ENCODE measurements at regions not wholly inside any gene's neighbourhood (a gene's known extent, or its start where the extent isn't known, plus 50 kb on each side); places are given as distances from the start of the nearest gene placed in this dataset.
"Not testable (repeated sequence)": the region's sequence is repeated elsewhere in the genome, so short reads cannot be mapped to it uniquely, and the experiment has no call there.

- DNase-seq (ENCODE audit: low read depth): no peak
- TF ChIP-seq CTCF (IDR thresholded peaks at IDR 0.05; ENCODE audit: control insufficient read depth, insufficient read depth, low read depth, low read length, missing control alignments): no peak
- H3K4me3 ChIP-seq (ENCODE audit: control insufficient read depth, low read depth, low read length): no peak overlapping the region
Observed at GRCh38 chrX:95427389-95427788, 1257.3 kb upstream of the DIAPH2 start.

- no peak for TF ChIP-seq CTCF (IDR thresholded peaks at IDR 0.05; ENCODE audit: control insufficient read depth, insufficient read depth, low read depth, low read length, missing control alignments)
- DNase-seq (ENCODE audit: low read depth): no peak
- H3K4me3 ChIP-seq (ENCODE audit: control insufficient read depth, low read depth, low read length): no peak overlapping the region
Observed at GRCh38 chrX:95435198-95435597, 1249.4 kb upstream of the DIAPH2 start.

- no peak for DNase-seq (ENCODE audit: low read depth)
- no peak for TF ChIP-seq CTCF (IDR thresholded peaks at IDR 0.05; ENCODE audit: control insufficient read depth, insufficient read depth, low read depth, low read length, missing control alignments)
- no peak overlapping the region for H3K4me3 ChIP-seq (ENCODE audit: control insufficient read depth, low read depth, low read length)
Observed at GRCh38 chrX:95441836-95442235, 1242.8 kb upstream of the DIAPH2 start.

- H3K4me3 ChIP-seq (ENCODE audit: control insufficient read depth, low read depth, low read length): no peak overlapping the region
- DNase-seq (ENCODE audit: low read depth): no peak
- no peak for TF ChIP-seq CTCF (IDR thresholded peaks at IDR 0.05; ENCODE audit: control insufficient read depth, insufficient read depth, low read depth, low read length, missing control alignments)
Observed at GRCh38 chrX:95484781-95485180, 1199.9 kb upstream of the DIAPH2 start.

- no peak for TF ChIP-seq CTCF (IDR thresholded peaks at IDR 0.05; ENCODE audit: control insufficient read depth, insufficient read depth, low read depth, low read length, missing control alignments)
- H3K4me3 ChIP-seq (ENCODE audit: control insufficient read depth, low read depth, low read length): no peak overlapping the region
- DNase-seq (ENCODE audit: low read depth): no peak
Observed at GRCh38 chrX:95505721-95506120, 1178.9 kb upstream of the DIAPH2 start.

GRCh38 chrX:95509474-95509873, 1175.2 kb upstream of the DIAPH2 start:
- H3K4me3 ChIP-seq (ENCODE audit: control insufficient read depth, low read depth, low read length): no peak overlapping the region
- no peak for DNase-seq (ENCODE audit: low read depth)
- TF ChIP-seq CTCF (IDR thresholded peaks at IDR 0.05; ENCODE audit: control insufficient read depth, insufficient read depth, low read depth, low read length, missing control alignments): no peak

- not testable (repeated sequence) for DNase-seq (ENCODE audit: low read depth); H3K4me3 ChIP-seq (ENCODE audit: control insufficient read depth, low read depth, low read length)
Observed at GRCh38 chrX:95524018-95524417, 1160.6 kb upstream of the DIAPH2 start.
